GM12892 (cell line): ENCODE measurements at regions not wholly inside any gene's neighbourhood (a gene's known extent, or its start where the extent isn't known, plus 50 kb on each side); places are given as distances from the start of the nearest gene placed in this dataset.

Experiments
- POLR2A ChIP-seq: IDR thresholded peaks from 2 replicates; pipeline ENCODE4 v1.6.1; 2011; ENCODE audit warnings: low read depth, low read length, control low read depth
- TAF1 ChIP-seq: IDR thresholded peaks from 2 replicates; pipeline ENCODE4 v1.6.1; 2011; ENCODE audit warnings: low read depth, mild to moderate bottlenecking, control low read depth, low read length, borderline replicate concordance

- TF ChIP-seq TAF1 (no peak), POLR2A (no peak)
Observed at GRCh38 chrX:42606591-42606990, 171.4 kb downstream of the PPP1R2C start.
